Uterus (tissue), 2 donors: ENCODE measurements at regions not wholly inside any gene's neighbourhood (a gene's known extent, or its start where the extent isn't known, plus 50 kb on each side); places are given as distances from the start of the nearest gene placed in this dataset.

Experiments
- CTCF ChIP-seq, 4 experiments: fragments of 200-600 bp in 2 of 4; fragments of 450-650 bp in 2 of 4; sonication (generic) in 2 of 4; IDR thresholded peaks; one replicate each; pipeline ENCODE4 v1.5.1; 2016 to 2019; ENCODE audit warnings: antibody characterized with exemption in 4 of 4, mild to moderate bottlenecking in 2 of 4, moderate library complexity in 1 of 4
- POLR2A ChIP-seq, 2 donors: fragments of 450-650 bp; IDR thresholded peaks; one replicate each; pipeline ENCODE4 v1.6.1; 2016; ENCODE audit warnings: antibody characterized with exemption in 2 of 2, mild to moderate bottlenecking in 1 of 2, moderate library complexity in 1 of 2

DNA sequence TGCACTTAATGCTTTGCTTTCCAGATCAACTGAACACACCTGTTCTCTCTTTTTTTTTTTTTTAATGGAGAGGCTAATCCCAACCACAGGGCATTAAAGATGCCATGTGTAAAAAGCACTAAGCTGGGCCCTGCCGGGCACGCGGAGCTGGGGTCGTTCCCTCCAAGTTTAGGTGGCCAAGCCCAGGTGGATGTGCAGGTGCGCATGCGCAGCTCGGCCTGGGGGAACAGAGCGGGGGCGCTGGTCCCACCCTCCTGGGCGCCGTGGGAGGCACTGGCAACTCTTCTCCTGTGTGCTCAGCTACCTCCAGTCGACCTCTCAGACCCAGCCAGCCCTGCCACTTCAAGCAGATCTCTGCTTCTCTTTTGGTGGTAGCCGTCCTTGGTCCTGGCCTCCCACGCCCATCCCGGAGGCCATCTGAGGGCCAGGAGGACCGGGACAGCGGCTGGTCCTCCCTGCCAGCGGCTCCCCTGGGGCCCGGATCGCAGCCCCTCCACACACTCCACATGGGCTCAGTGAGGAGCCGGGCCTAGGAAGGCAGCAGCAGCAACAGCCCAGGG is 679.3 kb downstream of the BCL11B start:
- TF ChIP-seq CTCF (IDR thresholded peaks at IDR 0.05), result no peak
- no peak for TF ChIP-seq POLR2A (IDR thresholded peaks at IDR 0.05)
